H1 (cell line): ENCODE measurements at regions not wholly inside any gene's neighbourhood (a gene's known extent, or its start where the extent isn't known, plus 50 kb on each side); places are given as distances from the start of the nearest gene placed in this dataset.

Experiments used
- CTCF ChIA-PET: fragments of 300-600 bp; sonication (Branson Sonifier 250); formaldehyde crosslinking; loops from one replicate; lab custom pipeline; 2021; ENCODE audit not compliant: partially characterized antibody; lab: Charles Lee
- POLR2A ChIA-PET: fragments of 300-600 bp; sonication (Branson Sonifier 250); formaldehyde crosslinking; loops from one replicate; lab custom pipeline; 2021; ENCODE audit warnings: inconsistent platforms; ENCODE audit not compliant: partially characterized antibody; lab: Charles Lee
- DNase-seq, 2 experiments: peaks; one replicate each; pipeline versions ENCODE4 v3.0.0 to v3.0.0-alpha.2; 2010 to 2022; ENCODE audit warnings: low spot score in 2 of 2, low read depth in 1 of 2, mixed read lengths in 1 of 2
- FAIRE-seq: peaks from 2 replicates; lab custom pipeline; 2011; peaks lifted over from hg19 to GRCh38; lab: Jason Lieb, UNC
- H2AFZ ChIP-seq: 2 replicates; pipeline ENCODE4 v1.8.1; 2012; ENCODE audit warnings: low read length, inconsistent platforms
- H2AK5ac ChIP-seq: 2 replicates; pipeline ENCODE4 v1.6.1; 2013; ENCODE audit warnings: low read depth, low read length
- H2BK120ac ChIP-seq: replicated peaks from 2 replicates; pipeline ENCODE3; 2013; ENCODE audit warnings: low read depth, low read length, inconsistent platforms
- H2BK12ac ChIP-seq: 2 replicates; pipeline ENCODE4 v1.6.1; 2013; ENCODE audit warnings: low read depth, low read length
- H2BK15ac ChIP-seq: 2 replicates; pipeline ENCODE4 v1.6.1; 2013; ENCODE audit warnings: low read length
- H2BK20ac ChIP-seq: 2 replicates; pipeline ENCODE4 v1.6.1; 2013; ENCODE audit warnings: low read length
- H2BK5ac ChIP-seq: 2 replicates; pipeline ENCODE4 v1.6.1; 2013; ENCODE audit warnings: low read depth, low read length
- H3K14ac ChIP-seq: 2 replicates; pipeline ENCODE4 v1.6.1; 2013; ENCODE audit warnings: inconsistent platforms; ENCODE audit not compliant: insufficient read length
- H3K18ac ChIP-seq: 2 replicates; pipeline ENCODE4 v1.6.1; 2013; ENCODE audit warnings: low read length; ENCODE audit errors: extremely low read depth
- H3K23ac ChIP-seq: 2 replicates; pipeline ENCODE4 v1.6.1; 2013; ENCODE audit warnings: inconsistent platforms; ENCODE audit not compliant: insufficient read length
- H3K23me2 ChIP-seq: 2 replicates; pipeline ENCODE4 v1.6.1; 2013; ENCODE audit warnings: low read depth, low read length
- H3K27ac ChIP-seq: 2 replicates; pipeline ENCODE4 v1.6.1; 2011; ENCODE audit warnings: low read depth, low read length, inconsistent platforms
- H3K27me3 ChIP-seq, 4 experiments: replicated peaks in 1 of 4; 1 replicate in 1 of 4; 2 replicates in 3 of 4; pipeline versions ENCODE4 v1.6.1 to v1.8.1; 2011 to 2013; ENCODE audit warnings: low read length in 3 of 4, mild to moderate bottlenecking in 3 of 4, inconsistent platforms in 2 of 4, mixed read lengths in 2 of 4, moderate library complexity in 1 of 4; ENCODE audit not compliant: control insufficient read depth in 3 of 4, insufficient read depth in 3 of 4; ENCODE audit errors: extremely low read depth in 1 of 4
- H3K36me3 ChIP-seq, 4 experiments: 2 replicates each; pipeline versions ENCODE4 v1.6.1 to v1.8.1; 2011 to 2013; ENCODE audit warnings: mild to moderate bottlenecking in 4 of 4, low read length in 3 of 4, moderate library complexity in 2 of 4, control low read depth in 1 of 4, inconsistent platforms in 1 of 4; ENCODE audit not compliant: insufficient read depth in 4 of 4, control insufficient read depth in 2 of 4
- H3K4ac ChIP-seq: replicated peaks from 2 replicates; pipeline ENCODE3; 2013; ENCODE audit warnings: low read length, low read depth, mixed read lengths, inconsistent platforms; ENCODE audit not compliant: insufficient read length
- H3K4me1 ChIP-seq, 4 experiments: replicated peaks in 1 of 4; 1 replicate in 1 of 4; 2 replicates in 3 of 4; pipeline versions ENCODE4 v1.6.1 to v1.8.1; 2011 to 2013; ENCODE audit warnings: low read length in 3 of 4, inconsistent platforms in 2 of 4, mixed read lengths in 1 of 4; ENCODE audit not compliant: insufficient read depth in 4 of 4, control insufficient read depth in 3 of 4
- H3K4me2 ChIP-seq, 2 experiments: 2 replicates each; pipeline versions ENCODE4 v1.6.1 to v1.8.1; 2011 to 2013; ENCODE audit warnings: low read depth in 2 of 2, low read length in 2 of 2, control low read depth in 1 of 2, inconsistent platforms in 1 of 2, mild to moderate bottlenecking in 1 of 2; ENCODE audit not compliant: insufficient read depth in 1 of 2
- H3K4me3 ChIP-seq, 4 experiments: fragments of 200-600, 300-600 bp in 1 of 4; sonication (generic), shearing (Covaris generic), sonication (Bioruptor Twin) in 1 of 4; 2 replicates each; pipeline versions ENCODE4 v1.5.1 to v1.8.1; 2011 to 2016; ENCODE audit warnings: low read length in 4 of 4, low read depth in 3 of 4, control low read depth in 2 of 4, inconsistent platforms in 2 of 4, mild to moderate bottlenecking in 2 of 4, mixed read lengths in 1 of 4, moderate library complexity in 1 of 4; ENCODE audit not compliant: insufficient read depth in 2 of 4; ENCODE audit errors: extremely low read depth in 1 of 4
- H3K56ac ChIP-seq: replicated peaks from 2 replicates; pipeline ENCODE3; 2013; ENCODE audit warnings: low read depth, mild to moderate bottlenecking, mixed read lengths, low read length, inconsistent platforms; ENCODE audit not compliant: insufficient read length
- H3K79me1 ChIP-seq: 2 replicates; pipeline ENCODE4 v1.6.1; 2013; ENCODE audit warnings: low read depth, low read length, control low read depth
- H3K79me2 ChIP-seq, 2 experiments: 2 replicates each; pipeline versions ENCODE4 v1.6.1 to v1.8.1; 2012 to 2013; ENCODE audit warnings: low read length in 2 of 2, mild to moderate bottlenecking in 2 of 2, inconsistent platforms in 1 of 2; ENCODE audit not compliant: insufficient read depth in 2 of 2, control insufficient read depth in 1 of 2
- H3K9ac ChIP-seq, 4 experiments: replicated peaks in 1 of 4; 1 replicate in 1 of 4; 2 replicates in 3 of 4; pipeline versions ENCODE4 v1.6.1 to v1.8.1; 2011 to 2013; ENCODE audit warnings: low read depth in 3 of 4, low read length in 3 of 4, control low read depth in 2 of 4, mild to moderate bottlenecking in 2 of 4, moderate library complexity in 2 of 4, inconsistent platforms in 1 of 4; ENCODE audit errors: extremely low read depth in 1 of 4
- H3K9me3 ChIP-seq, 2 experiments: 2 replicates each; pipeline versions ENCODE4 v1.6.1 to v1.8.1; 2012 to 2013; ENCODE audit warnings: mild to moderate bottlenecking in 2 of 2, moderate library complexity in 2 of 2, control low read depth in 1 of 2, inconsistent platforms in 1 of 2, low read depth in 1 of 2, low read length in 1 of 2, mixed read lengths in 1 of 2; ENCODE audit not compliant: insufficient read depth in 2 of 2
- H4K20me1 ChIP-seq, 2 experiments: replicated peaks in 1 of 2; 2 replicates each; pipeline versions ENCODE3 to v1.8.1; 2011 to 2013; ENCODE audit warnings: inconsistent platforms in 2 of 2, low read length in 2 of 2, mild to moderate bottlenecking in 1 of 2; ENCODE audit not compliant: insufficient read depth in 2 of 2, control insufficient read depth in 1 of 2
- H4K5ac ChIP-seq: 2 replicates; pipeline ENCODE4 v1.6.1; 2013; ENCODE audit warnings: low read length, low read depth, mixed read lengths, inconsistent platforms; ENCODE audit not compliant: insufficient read length
- H4K8ac ChIP-seq: 2 replicates; pipeline ENCODE4 v1.8.0; 2013; ENCODE audit warnings: mild to moderate bottlenecking, moderate library complexity, low read length, inconsistent platforms; ENCODE audit not compliant: insufficient read depth; ENCODE audit errors: extremely low read depth
- H4K91ac ChIP-seq: replicated peaks from 2 replicates; pipeline ENCODE3; 2013; ENCODE audit warnings: low read length, mixed read lengths, inconsistent platforms; ENCODE audit not compliant: insufficient read length
- CBX8 ChIP-seq: fragments of 300-800, 300-1000 bp; sonication (generic); IDR thresholded peaks from 2 replicates; pipeline ENCODE4 v1.7.1; 2016; ENCODE audit warnings: low read depth, low read length, borderline replicate concordance
- GABPA ChIP-seq: IDR thresholded peaks from 2 replicates; pipeline ENCODE4 v1.6.1; 2011; ENCODE audit warnings: mild to moderate bottlenecking, low read length, moderate library complexity, borderline replicate concordance; ENCODE audit not compliant: insufficient read depth
- HDAC2 ChIP-seq, 2 experiments: fragments of 300-600 bp in 1 of 2; sonication (generic) in 1 of 2; IDR thresholded peaks; 2 replicates each; pipeline ENCODE4 v1.6.1; 2011 to 2012; ENCODE audit warnings: low read depth in 2 of 2, low read length in 2 of 2, mild to moderate bottlenecking in 2 of 2, moderate library complexity in 2 of 2, borderline replicate concordance in 1 of 2, inconsistent platforms in 1 of 2
- JUND ChIP-seq: IDR thresholded peaks from 2 replicates; pipeline ENCODE4 v1.6.1; 2011; ENCODE audit warnings: mild to moderate bottlenecking, improper control_type of control experiment, low read length
- MAFK ChIP-seq: IDR thresholded peaks from 2 replicates; pipeline ENCODE4 v1.6.1; 2012; ENCODE audit warnings: low read depth, mild to moderate bottlenecking, improper control_type of control experiment, low read length
- RAD21 ChIP-seq, 2 experiments: IDR thresholded peaks in 1 of 2; conservative IDR thresholded peaks in 1 of 2; 2 replicates each; pipeline ENCODE4 v1.6.1; 2011; ENCODE audit warnings: low read depth in 2 of 2, low read length in 2 of 2, improper control_type of control experiment in 1 of 2, inconsistent platforms in 1 of 2, mild to moderate bottlenecking in 1 of 2, moderate library complexity in 1 of 2
- TAF7 ChIP-seq: optimal IDR thresholded peaks from 2 replicates; pipeline ENCODE3; 2011; ENCODE audit warnings: low read depth, mild to moderate bottlenecking, inconsistent platforms, low read length, moderate library complexity, borderline replicate concordance
- TEAD4 ChIP-seq: IDR thresholded peaks from 2 replicates; pipeline ENCODE4 v1.6.1; 2012; ENCODE audit warnings: low read depth, low read length, inconsistent platforms, mixed read lengths
- WGBS, 2 experiments: shearing (Covaris generic) in 1 of 2; methylation state at CpG; one replicate each; pipeline versions ENCODE4 v1.1.6 to v1.1.7; 2013 to 2015; ENCODE audit warnings: low lambda C conversion rate in 2 of 2, mixed read lengths in 2 of 2, inconsistent platforms in 1 of 2, low coverage in 1 of 2, missing lambda C conversion rate in 1 of 2; ENCODE audit not compliant: insufficient replicate concordance in 2 of 2, insufficient coverage in 1 of 2, insufficient read length in 1 of 2; ENCODE audit errors: extremely low coverage in 1 of 2, missing lambda C conversion rate in 1 of 2; 5-methylcytosine and 5-hydroxymethylcytosine counted together
- TF ChIP-seq, protein P1 (sequence below), 3 experiments: IDR thresholded peaks; 1 replicate in 2 of 3; 2 replicates in 1 of 3; pipeline versions ENCODE4 v1.5.1 to v1.6.1; 2011; ENCODE audit warnings: low read length in 3 of 3, mild to moderate bottlenecking in 3 of 3, inconsistent platforms in 2 of 3, low read depth in 1 of 3, moderate library complexity in 1 of 3; ENCODE audit not compliant: insufficient read depth in 1 of 3; ENCODE audit errors: control extremely low read depth in 1 of 3
- TF ChIP-seq, protein P2 (sequence below): IDR thresholded peaks from 2 replicates; pipeline ENCODE4 v1.6.1; 2012; ENCODE audit warnings: inconsistent platforms

DNA sequence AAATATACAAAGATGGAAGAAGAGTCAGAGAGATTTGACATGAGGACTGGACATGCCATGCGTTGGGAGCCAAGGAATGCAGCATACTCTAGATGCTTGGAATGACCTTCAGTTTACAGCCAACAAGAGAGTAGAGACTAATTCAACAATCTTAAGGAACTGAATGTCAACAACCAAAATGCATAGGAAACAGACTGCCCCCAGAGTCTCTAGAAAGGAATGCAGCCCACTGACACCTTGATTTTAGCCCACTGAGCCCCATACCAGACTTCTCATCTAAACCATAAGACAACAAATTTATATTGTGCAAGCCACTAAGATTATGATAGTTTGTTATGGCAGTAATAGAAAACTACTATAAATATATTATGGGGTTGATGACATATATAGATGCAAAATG, 611.2 kb downstream of the RPS29 start:
- Histone ChIP-seq H3K4ac (no peak overlapping the region), H2BK5ac (no peak overlapping the region), H3K56ac (no peak overlapping the region), H3K4me1 (no peaks in the 10 kb centered on the region), H3K79me2 (no peaks in the 10 kb centered on the region), H2BK120ac (no peak overlapping the region), H3K4me3 (no peak overlapping the region), H2BK12ac (no peak overlapping the region), H3K14ac (no peak overlapping the region), H4K5ac (no peak overlapping the region), H3K23ac (no peak overlapping the region), H3K18ac (no peak overlapping the region), H3K4me2 (no peak overlapping the region), H3K9ac (no peak overlapping the region), H4K91ac (no peak overlapping the region), H3K36me3 (no peaks in the 10 kb centered on the region), H3K23me2 (no peaks in the 10 kb centered on the region; the same call in 1 of the 2 replicates), H3K27ac (no peak overlapping the region), H3K9me3 (no peaks in the 10 kb centered on the region), H2AFZ (no peak overlapping the region), H2AK5ac (no peak overlapping the region), H3K79me1 (no peaks in the 10 kb centered on the region), H3K27me3 (no peaks in the 10 kb centered on the region), H2BK20ac (no peak overlapping the region), H2BK15ac (no peak overlapping the region), H4K20me1 (no peaks in the 10 kb centered on the region), H4K8ac (no peak overlapping the region)
- 78% methylated on average over 1 of the region's 1 CpG; no CpG with 5 or more reads in 1 of the 2 experiments for WGBS, 2 experiments
- peak; percentile 93 for FAIRE-seq
- POLR2A ChIA-PET = no interaction called here
- no peak for DNase-seq
- CTCF ChIA-PET = interaction anchor here (0.6 kb wide), 1 partner anchor 151 kb away, joined by 3 read pairs; no protein-coding TSS in a partner anchor
- TF ChIP-seq GABPA = no peak
- TF ChIP-seq, protein P1, sequence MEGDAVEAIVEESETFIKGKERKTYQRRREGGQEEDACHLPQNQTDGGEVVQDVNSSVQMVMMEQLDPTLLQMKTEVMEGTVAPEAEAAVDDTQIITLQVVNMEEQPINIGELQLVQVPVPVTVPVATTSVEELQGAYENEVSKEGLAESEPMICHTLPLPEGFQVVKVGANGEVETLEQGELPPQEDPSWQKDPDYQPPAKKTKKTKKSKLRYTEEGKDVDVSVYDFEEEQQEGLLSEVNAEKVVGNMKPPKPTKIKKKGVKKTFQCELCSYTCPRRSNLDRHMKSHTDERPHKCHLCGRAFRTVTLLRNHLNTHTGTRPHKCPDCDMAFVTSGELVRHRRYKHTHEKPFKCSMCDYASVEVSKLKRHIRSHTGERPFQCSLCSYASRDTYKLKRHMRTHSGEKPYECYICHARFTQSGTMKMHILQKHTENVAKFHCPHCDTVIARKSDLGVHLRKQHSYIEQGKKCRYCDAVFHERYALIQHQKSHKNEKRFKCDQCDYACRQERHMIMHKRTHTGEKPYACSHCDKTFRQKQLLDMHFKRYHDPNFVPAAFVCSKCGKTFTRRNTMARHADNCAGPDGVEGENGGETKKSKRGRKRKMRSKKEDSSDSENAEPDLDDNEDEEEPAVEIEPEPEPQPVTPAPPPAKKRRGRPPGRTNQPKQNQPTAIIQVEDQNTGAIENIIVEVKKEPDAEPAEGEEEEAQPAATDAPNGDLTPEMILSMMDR (IDR thresholded peaks at IDR 0.05; ENCODE audit: control extremely low read depth in 1 of 3, insufficient read depth in 1 of 3, low read depth in 1 of 3, low read length in 3 of 3) = peak in 1 of 3 experiments; percentile 60; a peak in 2 of 4 replicates
- TF ChIP-seq, protein P2, sequence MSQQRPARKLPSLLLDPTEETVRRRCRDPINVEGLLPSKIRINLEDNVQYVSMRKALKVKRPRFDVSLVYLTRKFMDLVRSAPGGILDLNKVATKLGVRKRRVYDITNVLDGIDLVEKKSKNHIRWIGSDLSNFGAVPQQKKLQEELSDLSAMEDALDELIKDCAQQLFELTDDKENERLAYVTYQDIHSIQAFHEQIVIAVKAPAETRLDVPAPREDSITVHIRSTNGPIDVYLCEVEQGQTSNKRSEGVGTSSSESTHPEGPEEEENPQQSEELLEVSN = no peak
- no peak for TF ChIP-seq CBX8
- TF ChIP-seq RAD21 (IDR thresholded peaks at IDR 0.05 in 1 of 2, conservative IDR thresholded peaks at IDR 0.05 in 1 of 2; ENCODE audit: low read depth in 2 of 2, low read length in 2 of 2) = peak; percentile 52; a peak in 3 of 4 replicates
- TF ChIP-seq TAF7 = no peak
- no peak for TF ChIP-seq MAFK
- TF ChIP-seq JUND = no peak
- TF ChIP-seq HDAC2 (IDR thresholded peaks at IDR 0.05; ENCODE audit: borderline replicate concordance in 1 of 2, low read depth in 2 of 2, low read length in 2 of 2) = no peak
- no peak for TF ChIP-seq TEAD4
